ENCODE measurements at regions not wholly inside any gene's neighbourhood (a gene's known extent, or its start where the extent isn't known, plus 50 kb on each side); places are given as distances from the start of the nearest gene placed in this dataset.

DNA sequence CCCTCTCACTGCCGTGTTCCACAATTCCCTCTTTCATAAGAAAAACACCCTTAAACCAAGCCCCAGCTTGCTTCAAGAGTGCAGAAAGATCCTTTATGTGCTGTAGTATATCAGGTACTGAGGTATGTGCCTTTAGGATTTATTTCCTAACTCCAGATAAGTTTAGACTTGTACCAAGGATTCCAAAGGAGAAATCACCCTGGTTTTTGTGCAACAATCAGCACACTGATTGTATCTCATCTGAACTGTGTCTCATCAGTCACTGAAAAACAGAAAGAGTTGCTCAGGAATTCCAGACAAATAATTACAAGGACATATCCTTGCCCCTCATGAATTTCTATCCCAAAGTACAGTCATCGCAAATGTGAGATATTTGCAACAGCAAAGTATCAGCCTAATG lies 77.2 kb upstream of the PTPRZ1 start:
- TF ChIP-seq POLR2A (IDR thresholded peaks at IDR 0.05; ENCODE audit: low read depth, low read length), result no peak
- TF ChIP-seq POLR2AphosphoS5 (IDR thresholded peaks at IDR 0.05; ENCODE audit: low read depth, low read length), result no peak
- no peak for TF ChIP-seq POU2F2 (IDR thresholded peaks at IDR 0.05; ENCODE audit: low read depth, low read length)

Measured in GM12891 (cell line).